HG03460 (cell line): ENCODE measurements at regions not wholly inside any gene's neighbourhood (a gene's known extent, or its start where the extent isn't known, plus 50 kb on each side); places are given as distances from the start of the nearest gene placed in this dataset.
"Not testable (repeated sequence)": the region's sequence is repeated elsewhere in the genome, so short reads cannot be mapped to it uniquely, and the experiment has no call there.

Experiments
- ATAC-seq: cut with Tn5 transposase; IDR thresholded peaks from one replicate; pipeline ENCODE4 v1.9.1; 2021; ENCODE audit not compliant: unreplicated experiment

DNA sequence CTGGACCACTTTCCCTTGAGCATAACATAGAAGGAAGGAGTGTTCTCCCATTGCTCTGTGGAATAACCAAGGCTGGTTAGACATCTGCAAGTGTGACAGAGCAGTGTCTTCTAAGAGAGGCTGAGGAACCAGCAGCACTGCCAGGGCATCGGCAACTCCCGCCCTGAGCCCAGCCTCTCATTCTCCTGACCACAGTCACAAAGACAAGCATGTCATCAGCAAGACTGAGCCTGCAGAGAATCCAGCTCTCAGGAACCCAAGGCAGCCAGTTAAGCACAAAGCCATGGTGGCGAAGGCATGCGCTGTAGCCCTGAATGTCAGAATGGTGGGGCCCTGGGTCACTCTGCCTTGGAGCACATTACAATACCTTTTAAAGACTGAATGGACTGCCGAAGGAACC is 253.9 kb downstream of the AGTPBP1 start:
- no peak for ATAC-seq

GRCh38 chr9:85484235-85484634 is 257.5 kb downstream of the AGTPBP1 start:
- ATAC-seq, result no peak

DNA sequence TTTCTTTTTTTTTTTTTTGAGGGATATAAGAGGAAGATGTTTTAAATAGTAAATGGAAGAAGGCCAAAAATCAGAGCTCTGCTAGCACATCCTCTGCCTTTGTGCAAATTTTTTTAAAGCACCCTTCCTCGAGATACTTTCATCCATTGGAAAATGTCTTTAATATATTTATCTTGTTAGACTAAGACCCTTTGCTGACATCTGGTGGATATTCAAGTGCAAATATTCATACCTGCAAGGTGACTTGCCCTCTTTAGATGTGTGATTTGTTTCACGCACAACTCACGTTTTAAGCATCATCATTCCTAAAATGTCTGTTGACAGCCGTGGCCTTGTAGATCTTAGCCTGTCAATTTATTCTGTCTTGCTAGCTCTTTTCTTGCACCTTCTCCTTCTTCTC is 258.5 kb downstream of the AGTPBP1 start:
- no peak for ATAC-seq

DNA sequence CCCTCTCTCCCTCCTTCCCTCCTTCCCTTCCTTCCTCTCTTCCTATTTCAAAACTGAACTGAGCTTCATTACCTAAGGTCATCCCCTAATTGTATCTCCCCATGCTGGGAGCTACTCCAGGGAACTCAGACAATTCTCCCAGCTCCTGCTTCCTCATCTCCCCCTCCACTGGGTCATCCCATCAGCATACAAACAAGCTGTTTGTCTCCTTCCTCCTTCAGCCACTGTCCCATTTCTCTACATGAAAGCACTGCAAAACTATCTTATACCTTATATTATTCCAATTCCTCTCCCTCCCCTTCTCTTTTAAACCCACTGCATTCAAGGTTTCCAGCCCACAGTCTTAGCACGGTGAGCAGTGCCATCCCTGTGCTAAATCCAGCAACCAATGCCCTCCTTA is 262.4 kb downstream of the AGTPBP1 start:
- ATAC-seq, result no peak

DNA sequence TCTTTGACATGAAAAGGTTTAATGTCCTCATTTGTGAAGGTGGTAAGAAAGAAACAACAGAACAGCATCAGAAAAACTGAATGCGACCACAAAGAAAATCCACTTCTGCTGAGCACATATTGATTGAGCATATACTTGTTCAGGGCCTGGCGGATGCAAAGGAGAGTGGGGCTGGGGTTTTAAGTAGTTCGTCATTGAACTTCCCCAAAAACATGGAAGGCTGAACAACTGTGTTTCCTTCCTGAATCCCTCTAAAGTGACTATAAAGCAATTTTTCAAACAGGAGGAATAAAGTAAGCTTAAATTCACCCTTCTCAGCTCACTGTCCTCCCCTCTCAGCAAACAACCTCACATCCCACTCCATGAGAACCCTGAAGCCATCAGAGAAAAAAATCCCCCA is 262.9 kb downstream of the AGTPBP1 start:
- ATAC-seq, result no peak

- not testable (repeated sequence) for ATAC-seq
Measured at GRCh38 chr9:85474896-85475295, 266.9 kb downstream of the AGTPBP1 start.

GRCh38 chr9:85471791-85472190 is 270.0 kb downstream of the AGTPBP1 start:
- no peak for ATAC-seq

DNA sequence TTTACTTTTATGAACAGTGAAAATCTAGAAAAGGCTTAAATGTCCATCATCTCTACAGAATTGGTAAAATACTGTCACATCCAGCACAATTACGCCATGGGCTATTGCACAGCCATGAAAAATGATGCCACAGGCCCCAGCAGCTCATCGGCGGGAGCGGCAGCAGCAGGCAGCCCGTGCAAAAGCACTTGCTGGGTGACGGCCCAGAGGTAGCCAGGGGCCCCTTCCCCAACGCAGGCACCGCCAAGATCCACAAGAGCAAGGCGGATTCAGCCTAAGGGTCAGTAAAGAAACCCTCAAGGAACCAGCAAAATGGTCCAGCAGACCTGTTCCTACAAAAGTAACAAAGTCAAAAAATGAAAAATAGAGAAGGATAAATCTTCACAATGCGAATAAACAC is 272.7 kb downstream of the AGTPBP1 start:
- ATAC-seq, result no peak

- no peak for ATAC-seq
Measured at GRCh38 chr9:85466834-85467233, 274.9 kb downstream of the AGTPBP1 start.

DNA sequence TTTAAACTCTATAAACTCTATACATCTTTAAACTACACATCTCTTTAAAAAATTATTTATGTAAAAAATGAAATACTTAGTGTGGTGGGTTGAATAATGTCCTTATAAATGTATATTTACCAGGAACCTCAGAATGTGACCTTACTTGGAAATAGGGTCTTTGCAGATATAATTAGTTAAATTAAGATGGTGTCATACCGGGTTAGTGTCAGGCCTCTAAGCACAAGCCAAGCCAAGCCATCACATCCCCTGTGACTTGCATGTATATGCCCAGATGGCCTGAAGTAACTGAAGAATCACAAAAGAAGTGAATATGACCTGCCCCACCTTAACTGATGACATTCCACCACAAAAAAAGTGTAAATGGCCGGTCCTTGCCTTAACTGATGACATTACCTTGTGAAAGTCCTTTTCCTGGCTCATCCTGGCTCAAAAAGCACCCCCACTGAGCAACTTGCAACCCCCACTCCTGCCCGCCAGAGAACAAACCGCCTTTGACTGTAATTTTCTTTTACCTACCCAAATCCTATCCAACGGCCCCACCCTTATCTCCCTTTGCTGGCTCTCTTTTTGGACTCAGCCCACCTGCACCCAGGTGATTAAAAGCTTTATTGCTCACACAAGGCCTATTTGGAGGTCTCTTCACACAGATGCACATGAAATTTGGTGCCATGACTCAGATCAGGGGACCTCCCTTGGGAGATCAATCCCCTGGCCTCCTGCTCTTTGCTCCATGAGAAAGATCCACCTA is 283.5 kb downstream of the AGTPBP1 start:
- not testable (repeated sequence) for ATAC-seq

- no peak for ATAC-seq
Measured at GRCh38 chr9:85453850-85454249, 287.9 kb downstream of the AGTPBP1 start.

- no peak for ATAC-seq
Measured at GRCh38 chr9:85452841-85453240, 288.9 kb downstream of the AGTPBP1 start.

DNA sequence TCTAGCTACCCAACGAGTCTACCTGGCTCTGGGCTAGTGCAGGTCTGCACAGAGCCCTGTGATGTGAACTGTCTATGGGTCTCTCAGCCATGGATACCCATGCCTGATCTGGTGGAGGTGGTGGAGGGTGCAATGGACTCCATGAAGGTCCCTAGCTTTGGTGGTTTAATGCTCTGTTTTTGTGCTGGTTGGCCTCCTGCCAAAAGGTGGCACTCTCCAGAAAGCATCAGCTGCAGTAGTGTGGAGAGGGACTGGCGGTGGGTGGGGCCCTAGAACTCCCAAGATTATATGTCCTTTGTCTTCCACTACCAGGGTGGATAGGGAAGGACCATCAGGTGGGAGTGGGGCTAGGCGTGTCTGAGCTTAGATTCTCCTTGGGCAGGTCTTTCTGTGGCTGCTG is 290.1 kb downstream of the AGTPBP1 start:
- no peak for ATAC-seq

GRCh38 chr9:85445887-85446286 is 295.9 kb downstream of the AGTPBP1 start:
- ATAC-seq, result no peak

DNA sequence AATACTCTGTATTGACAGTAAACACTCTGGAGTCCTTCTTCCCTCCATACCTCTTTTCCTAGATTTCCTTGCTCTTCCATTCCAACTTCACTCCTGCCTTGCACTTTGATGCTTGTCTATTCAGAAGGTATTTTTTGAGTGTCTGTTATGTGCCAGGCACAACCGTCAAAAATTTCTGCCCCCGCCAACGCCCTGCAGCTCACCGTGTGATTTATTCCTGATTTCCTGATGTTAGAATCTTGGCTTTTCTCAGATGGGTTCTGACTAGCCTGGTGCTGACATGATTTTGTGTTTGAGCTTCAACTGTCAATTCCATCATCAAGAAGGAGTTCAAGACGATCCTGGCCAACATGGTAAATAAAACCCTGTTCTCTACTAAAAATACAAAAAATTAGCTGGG is 297.5 kb downstream of the AGTPBP1 start:
- ATAC-seq, result no peak

DNA sequence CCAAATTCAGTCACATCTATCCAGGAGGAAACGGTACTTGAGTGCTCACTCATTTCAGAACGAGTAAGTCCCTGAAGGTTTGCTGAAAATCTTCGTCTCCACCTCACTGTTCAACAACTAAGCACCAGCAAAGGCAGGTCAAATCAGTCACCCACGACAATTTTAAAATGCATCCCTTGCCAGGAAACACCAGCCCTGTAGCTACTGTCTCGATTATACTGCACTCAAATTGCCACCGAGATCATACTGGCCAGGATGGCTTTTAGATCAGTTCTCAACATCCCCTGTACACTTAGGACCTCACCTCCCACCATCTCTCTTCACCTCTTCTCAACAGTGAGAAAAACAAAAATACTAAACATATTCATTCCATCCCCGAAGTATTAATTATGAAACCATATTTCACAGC is 298.6 kb downstream of the AGTPBP1 start:
- ATAC-seq, result peak; percentile 47

DNA sequence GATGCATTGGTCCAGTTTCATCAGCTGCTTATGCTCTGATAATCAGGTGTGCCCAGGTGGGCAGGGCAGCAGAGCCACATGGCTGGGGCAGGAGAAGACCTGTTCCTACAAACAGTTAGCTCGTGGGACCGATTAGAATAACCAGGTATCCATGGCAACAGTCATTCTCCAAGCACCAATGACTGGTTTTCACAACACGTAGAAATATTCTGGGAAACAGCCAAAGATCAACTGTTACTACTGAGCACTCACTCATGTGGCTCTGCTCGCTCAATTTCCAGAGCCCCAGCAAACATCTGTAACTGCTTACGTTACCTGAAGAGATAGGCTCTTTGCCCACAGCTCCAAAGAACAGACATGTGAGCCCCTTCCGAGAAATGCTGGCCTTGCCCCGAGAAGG is 302.0 kb downstream of the AGTPBP1 start:
- no peak for ATAC-seq

DNA sequence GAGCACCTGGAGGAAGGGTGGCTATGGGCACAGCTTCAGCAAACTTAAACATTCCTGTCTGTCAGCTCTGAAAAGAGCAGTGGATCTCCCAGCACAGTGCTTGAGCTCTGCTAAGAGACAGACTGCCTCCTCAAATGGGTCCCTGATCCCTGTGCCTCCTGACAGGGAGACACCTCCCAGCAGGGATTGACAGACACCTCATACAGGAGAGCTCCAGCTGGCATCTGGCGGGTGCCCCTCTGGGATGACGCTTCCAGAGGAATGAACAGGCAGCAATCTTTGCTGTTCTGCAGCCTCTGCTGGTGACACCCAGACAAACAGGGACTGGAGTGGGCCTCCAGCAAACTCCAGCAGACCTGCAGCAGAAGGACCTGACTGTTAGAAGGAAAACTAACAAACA is 307.8 kb downstream of the AGTPBP1 start:
- ATAC-seq, result not testable (repeated sequence)

- ATAC-seq, result not testable (repeated sequence)
Measured at GRCh38 chr9:85433551-85433950, 308.2 kb downstream of the AGTPBP1 start.

DNA sequence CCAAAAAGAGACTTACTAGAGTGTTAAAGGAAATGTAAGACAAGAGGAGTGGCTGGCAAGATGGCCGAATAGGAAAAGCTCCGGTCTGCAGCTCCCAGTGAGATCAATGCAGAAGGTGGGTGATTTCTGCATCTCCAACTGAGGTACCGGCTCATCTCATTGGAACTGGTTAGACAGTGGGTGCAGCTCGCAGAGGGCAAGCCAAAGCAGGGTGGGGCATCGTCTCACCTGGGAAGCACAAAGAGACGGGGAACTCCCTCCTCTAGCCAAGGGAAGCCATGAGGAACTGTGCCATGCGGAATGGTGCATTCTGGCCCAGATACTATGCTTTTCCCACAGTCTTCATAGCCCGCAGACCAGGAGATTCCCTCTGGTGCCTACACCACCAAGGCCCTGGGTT is 308.7 kb downstream of the AGTPBP1 start:
- ATAC-seq, result no peak

- no peak for ATAC-seq
Measured at GRCh38 chr9:85432599-85432998, 309.2 kb downstream of the AGTPBP1 start.

DNA sequence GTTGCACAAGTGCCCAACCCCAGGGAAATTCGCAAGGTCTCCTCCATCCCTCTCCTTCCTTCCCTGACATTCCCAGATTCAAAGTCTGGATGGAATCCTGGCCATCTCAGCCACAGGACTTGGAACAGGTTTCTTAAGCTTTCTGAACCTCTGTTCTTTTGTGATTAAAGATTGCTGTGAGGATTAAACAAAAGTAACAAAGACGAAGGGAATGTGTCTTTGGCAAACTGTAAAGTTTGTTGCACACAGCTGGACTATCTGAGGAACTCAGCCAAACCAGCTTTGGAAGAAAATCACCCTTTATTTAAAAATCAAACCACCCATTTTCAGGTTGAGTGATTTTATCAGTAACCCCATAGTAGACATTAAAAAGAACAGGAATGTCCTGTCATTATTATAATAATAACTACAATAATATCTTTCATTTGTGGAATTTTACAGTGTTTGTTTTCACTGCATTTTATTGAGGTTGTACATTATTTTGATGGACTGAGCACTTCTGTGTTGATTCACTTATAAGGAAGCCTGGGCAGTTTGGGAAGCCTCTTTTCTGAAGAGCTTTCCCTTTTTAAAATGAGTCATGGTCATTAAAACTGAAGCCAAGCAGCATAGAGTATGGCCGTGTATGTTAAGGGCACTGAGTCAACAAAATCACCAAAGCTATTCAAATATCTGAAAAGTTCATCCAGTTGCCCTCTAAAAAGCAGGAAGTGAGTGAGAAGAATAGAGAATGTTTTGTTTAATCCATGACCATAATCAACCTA is 310.2 kb downstream of the AGTPBP1 start:
- no peak for ATAC-seq
